HepG2 (cell line): ENCODE measurements at regions not wholly inside any gene's neighbourhood (a gene's known extent, or its start where the extent isn't known, plus 50 kb on each side); places are given as distances from the start of the nearest gene placed in this dataset.

Experiments used
- ATAC-seq: fragments of 200-7000 bp; cut with Tn5 transposase; 3 replicates; pipeline ENCODE4 v1.9.1; 2020; ENCODE audit warnings: mild to moderate bottlenecking, moderate library complexity
- BruUV-seq: library from RNA; stranded (reverse); fragments of 400-500 nt; replicated peaks from 2 replicates; lab custom pipeline; 2021; lab: Mats Ljungman, UMichigan
- CTCF ChIA-PET: fragments of 300-600 bp; formaldehyde crosslinking; extraction: SDS; loops from one replicate; lab custom pipeline; 2021; ENCODE audit warnings: low total read pairs, inconsistent platforms, low intra/inter-chr PET ratio; lab: Yijun Ruan, JAX
- POLR2A ChIA-PET: fragments of 350-600 bp; sonication (Branson Sonifier 250); formaldehyde crosslinking; loops from one replicate; lab custom pipeline; 2020; ENCODE audit warnings: antibody characterized with exemption, inconsistent platforms; lab: Yijun Ruan, JAX
- DNase-seq: peaks from one replicate; pipeline ENCODE4 v3.0.0-alpha.2; 2015; ENCODE audit warnings: low spot score
- FAIRE-seq: peaks from 3 replicates; lab custom pipeline; 2011; peaks lifted over from hg19 to GRCh38; lab: Jason Lieb, UNC
- H2AFZ ChIP-seq: one replicate; pipeline ENCODE4 v1.6.1; 2011; ENCODE audit warnings: low read length, inconsistent platforms
- H3K27ac ChIP-seq: fragments of 300-600 bp; 3 replicates; pipeline ENCODE4 v1.8.0; 2011; ENCODE audit warnings: mixed run types, mild to moderate bottlenecking, mixed read lengths, low read length, inconsistent platforms; ENCODE audit not compliant: insufficient read depth; ENCODE audit errors: extremely low read length
- H3K27me3 ChIP-seq, 2 experiments: fragments of 200-600 bp in 1 of 2; 2 replicates in 1 of 2; 3 replicates in 1 of 2; pipeline versions ENCODE4 v1.6.0 to v1.8.0; 2011; ENCODE audit warnings: low read length in 2 of 2, mild to moderate bottlenecking in 2 of 2, moderate library complexity in 2 of 2, inconsistent platforms in 1 of 2; ENCODE audit not compliant: insufficient read depth in 2 of 2, control insufficient read depth in 1 of 2
- H3K36me3 ChIP-seq, 2 experiments: fragments of 200-600 bp in 1 of 2; replicated peaks in 1 of 2; 2 replicates in 1 of 2; 3 replicates in 1 of 2; pipeline versions ENCODE4 v1.5.1 to v1.8.0; 2011; ENCODE audit warnings: low read length in 2 of 2, inconsistent platforms in 1 of 2; ENCODE audit not compliant: insufficient read depth in 2 of 2, control insufficient read depth in 1 of 2
- H3K4me1 ChIP-seq: 2 replicates; pipeline ENCODE4 v1.5.1; 2012; ENCODE audit warnings: low read length, inconsistent platforms; ENCODE audit not compliant: insufficient read depth
- H3K4me2 ChIP-seq: 2 replicates; pipeline ENCODE4 v1.6.0; 2011; ENCODE audit warnings: low read depth, low read length, inconsistent platforms
- H3K4me3 ChIP-seq, 3 experiments: fragments of 200-600 bp in 1 of 3; sonication (generic), shearing (Covaris generic) in 1 of 3; replicated peaks in 1 of 3; 2 replicates each; pipeline ENCODE4 v1.5.1; 2011 to 2016; ENCODE audit warnings: low read length in 3 of 3, inconsistent platforms in 2 of 3, low read depth in 2 of 3, mild to moderate bottlenecking in 2 of 3, control low read depth in 1 of 3, mixed read lengths in 1 of 3; ENCODE audit not compliant: insufficient read depth in 1 of 3
- H3K79me2 ChIP-seq: one replicate; pipeline ENCODE4 v1.6.1; 2011; ENCODE audit warnings: low read length, inconsistent platforms; ENCODE audit not compliant: insufficient read depth
- H3K9ac ChIP-seq: 2 replicates; pipeline ENCODE4 v1.6.0; 2011; ENCODE audit warnings: mild to moderate bottlenecking, low read depth, low read length, inconsistent platforms; ENCODE audit not compliant: insufficient read depth
- H3K9me3 ChIP-seq: 2 replicates; pipeline ENCODE4 v1.5.1; 2012; ENCODE audit warnings: mild to moderate bottlenecking, low read length
- H4K20me1 ChIP-seq: 2 replicates; pipeline ENCODE4 v1.6.0; 2011; ENCODE audit warnings: inconsistent platforms, mild to moderate bottlenecking, low read length, moderate library complexity; ENCODE audit not compliant: insufficient read depth
- BHLHE40 ChIP-seq: IDR thresholded peaks from 2 replicates; pipeline ENCODE4 v1.6.1; 2011; ENCODE audit warnings: low read length, improper control_type of control experiment
- ETV6 ChIP-seq: sonication (generic); formaldehyde crosslinking; conservative IDR thresholded peaks from 2 replicates; pipeline ENCODE4 v1.4.0; 2020; ENCODE audit warnings: missing genetic modification reagents
- JUND ChIP-seq: sonication (generic); formaldehyde crosslinking; IDR thresholded peaks from 2 replicates; pipeline ENCODE4 v1.8.0; 2022; ENCODE audit warnings: mild to moderate bottlenecking, missing genetic modification reagents
- KLF12 ChIP-seq: sonication (generic); formaldehyde crosslinking; IDR thresholded peaks from 2 replicates; pipeline ENCODE4 v1.4.0; 2020; ENCODE audit warnings: missing genetic modification reagents, borderline replicate concordance
- MZF1 ChIP-seq: sonication (generic); formaldehyde crosslinking; IDR thresholded peaks from 2 replicates; pipeline ENCODE4 v1.8.1; 2023; ENCODE audit warnings: mild to moderate bottlenecking, missing genetic modification reagents, borderline replicate concordance
- NCOA5 ChIP-seq: sonication (generic); formaldehyde crosslinking; IDR thresholded peaks from 2 replicates; pipeline ENCODE4 v1.4.0; 2020; ENCODE audit warnings: missing genetic modification reagents
- SMAD1 ChIP-seq: sonication (generic); formaldehyde crosslinking; IDR thresholded peaks from 2 replicates; pipeline ENCODE4 v1.4.0; 2020; ENCODE audit warnings: missing genetic modification reagents, low read depth, mild to moderate bottlenecking, borderline replicate concordance
- SOX6 ChIP-seq, 2 experiments: fragments of 450-650 bp in 1 of 2; sonication (generic) in 1 of 2; formaldehyde crosslinking in 1 of 2; IDR thresholded peaks; 2 replicates each; pipeline versions ENCODE4 v1.4.0 to v1.6.1; 2017 to 2020; ENCODE audit warnings: antibody characterized with exemption in 1 of 2, mild to moderate bottlenecking in 1 of 2, missing genetic modification reagents in 1 of 2
- THAP11 ChIP-seq: IDR thresholded peaks from 2 replicates; pipeline ENCODE4 v1.6.1; 2016; ENCODE audit warnings: missing biosample characterization, missing genetic modification reagents
- ZNF335 ChIP-seq: sonication (generic); formaldehyde crosslinking; IDR thresholded peaks from 2 replicates; pipeline ENCODE4 v1.4.0; 2020; ENCODE audit warnings: missing genetic modification reagents
- ZNF615 ChIP-seq: sonication (generic); formaldehyde crosslinking; IDR thresholded peaks from 2 replicates; pipeline ENCODE4 v1.5.0; 2020; ENCODE audit warnings: mild to moderate bottlenecking, missing genetic modification reagents, borderline replicate concordance
- ZNF670 ChIP-seq: sonication (generic); formaldehyde crosslinking; IDR thresholded peaks from 2 replicates; pipeline ENCODE4 v1.8.0; 2022; ENCODE audit warnings: mild to moderate bottlenecking, missing genetic modification reagents, borderline replicate concordance
- ZNF7 ChIP-seq: IDR thresholded peaks from 2 replicates; pipeline ENCODE4 v1.6.1; 2016; ENCODE audit warnings: missing biosample characterization, missing genetic modification reagents
- ZNF841 ChIP-seq: sonication (generic); formaldehyde crosslinking; IDR thresholded peaks from 2 replicates; pipeline ENCODE4 v1.8.1; 2023; ENCODE audit warnings: missing genetic modification reagents, borderline replicate concordance
- WGBS: methylation state at CpG from one replicate; pipeline ENCODE4 v1.1.6; 2017; ENCODE audit warnings: low lambda C conversion rate; 5-methylcytosine and 5-hydroxymethylcytosine counted together
- in situ Hi-C: cut with HindIII; loops from 2 replicates; pipeline ENCODE4 v1.10.0; 2017; ENCODE audit warnings: low pct_unique_long_range_greater_than_20kb; ENCODE audit not compliant: extremely low pct_ligation_motif_present
- intact Hi-C: fragments of 100-400 bp; cut with micrococcal nuclease; formaldehyde crosslinking; loops from one replicate; pipeline ENCODE4 v1.10.0; 2022; ENCODE audit not compliant: unreplicated experiment
- TF ChIP-seq, protein P1 (sequence below): sonication (generic); formaldehyde crosslinking; IDR thresholded peaks from 2 replicates; pipeline ENCODE4 v1.4.0; 2020; ENCODE audit warnings: mild to moderate bottlenecking, low read depth, missing genetic modification reagents
- TF ChIP-seq, protein P2 (sequence below): sonication (generic); formaldehyde crosslinking; IDR thresholded peaks from 2 replicates; pipeline ENCODE4 v1.8.0; 2022; ENCODE audit warnings: mild to moderate bottlenecking, missing genetic modification reagents
- TF ChIP-seq, protein P3 (sequence below): IDR thresholded peaks from 2 replicates; pipeline ENCODE4 v1.6.1; 2018; ENCODE audit warnings: missing genetic modification reagents, mild to moderate bottlenecking, missing compliant biosample characterization

DNA sequence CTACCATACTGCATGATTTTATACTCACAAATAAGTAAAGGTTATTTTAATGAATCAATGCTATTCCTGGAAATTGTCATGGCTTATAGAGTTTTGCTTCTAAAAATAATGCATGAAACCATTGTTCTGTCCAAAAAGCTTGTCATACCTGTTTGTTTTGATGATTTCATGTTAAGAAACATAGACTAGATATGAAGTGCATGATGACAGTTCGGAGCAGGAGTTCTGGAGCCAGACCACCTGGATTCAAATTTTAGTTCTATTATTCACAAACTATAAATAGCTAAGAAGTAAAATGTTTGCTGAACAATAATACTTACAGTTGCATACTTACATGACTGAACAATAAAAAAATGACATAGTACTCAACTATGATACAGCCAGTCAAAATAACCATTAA, 107.0 kb upstream of the AKR1E2 start:
- Histone ChIP-seq H3K4me1 (no peaks in the 10 kb centered on the region), H3K9me3 (0 out of 2 replicates have a peak, but pooled peaks cover 3% of the 10 kb centered on the region), H2AFZ (no peak overlapping the region), H3K4me2 (no peak overlapping the region), H3K79me2 (no peaks in the 10 kb centered on the region), H3K4me3 (no peak overlapping the region), H3K36me3 (no peaks in the 10 kb centered on the region), H3K9ac (no peak overlapping the region), H3K27me3 (peaks cover 1 to 4% of the 10 kb centered on the region in 2 experiments; a peak in 1 of 5 replicates), H3K27ac (no peak overlapping the region), H4K20me1 (no peaks in the 10 kb centered on the region)
- POLR2A ChIA-PET: no interaction called here
- CTCF ChIA-PET: no interaction called here
- no TSS peak for BruUV-seq
- WGBS: 3% methylated on average over 1 of the region's 1 CpG
- TF ChIP-seq BHLHE40: no peak
- no peak for TF ChIP-seq ZNF335
- no peak for TF ChIP-seq MZF1 (CRISPR knock-in tag)
- no peak for TF ChIP-seq ZNF841
- TF ChIP-seq ZNF615 (CRISPR knock-in tag): no peak
- no peak for TF ChIP-seq SMAD1 (CRISPR knock-in tag)
- no peak for TF ChIP-seq ZNF7
- TF ChIP-seq, protein P1, sequence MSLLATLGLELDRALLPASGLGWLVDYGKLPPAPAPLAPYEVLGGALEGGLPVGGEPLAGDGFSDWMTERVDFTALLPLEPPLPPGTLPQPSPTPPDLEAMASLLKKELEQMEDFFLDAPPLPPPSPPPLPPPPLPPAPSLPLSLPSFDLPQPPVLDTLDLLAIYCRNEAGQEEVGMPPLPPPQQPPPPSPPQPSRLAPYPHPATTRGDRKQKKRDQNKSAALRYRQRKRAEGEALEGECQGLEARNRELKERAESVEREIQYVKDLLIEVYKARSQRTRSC: no peak
- TF ChIP-seq, protein P2, sequence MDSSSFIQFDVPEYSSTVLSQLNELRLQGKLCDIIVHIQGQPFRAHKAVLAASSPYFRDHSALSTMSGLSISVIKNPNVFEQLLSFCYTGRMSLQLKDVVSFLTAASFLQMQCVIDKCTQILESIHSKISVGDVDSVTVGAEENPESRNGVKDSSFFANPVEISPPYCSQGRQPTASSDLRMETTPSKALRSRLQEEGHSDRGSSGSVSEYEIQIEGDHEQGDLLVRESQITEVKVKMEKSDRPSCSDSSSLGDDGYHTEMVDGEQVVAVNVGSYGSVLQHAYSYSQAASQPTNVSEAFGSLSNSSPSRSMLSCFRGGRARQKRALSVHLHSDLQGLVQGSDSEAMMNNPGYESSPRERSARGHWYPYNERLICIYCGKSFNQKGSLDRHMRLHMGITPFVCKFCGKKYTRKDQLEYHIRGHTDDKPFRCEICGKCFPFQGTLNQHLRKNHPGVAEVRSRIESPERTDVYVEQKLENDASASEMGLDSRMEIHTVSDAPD (CRISPR knock-in tag): no peak
- no peak for TF ChIP-seq THAP11 (CRISPR knock-in tag)
- TF ChIP-seq, protein P3, sequence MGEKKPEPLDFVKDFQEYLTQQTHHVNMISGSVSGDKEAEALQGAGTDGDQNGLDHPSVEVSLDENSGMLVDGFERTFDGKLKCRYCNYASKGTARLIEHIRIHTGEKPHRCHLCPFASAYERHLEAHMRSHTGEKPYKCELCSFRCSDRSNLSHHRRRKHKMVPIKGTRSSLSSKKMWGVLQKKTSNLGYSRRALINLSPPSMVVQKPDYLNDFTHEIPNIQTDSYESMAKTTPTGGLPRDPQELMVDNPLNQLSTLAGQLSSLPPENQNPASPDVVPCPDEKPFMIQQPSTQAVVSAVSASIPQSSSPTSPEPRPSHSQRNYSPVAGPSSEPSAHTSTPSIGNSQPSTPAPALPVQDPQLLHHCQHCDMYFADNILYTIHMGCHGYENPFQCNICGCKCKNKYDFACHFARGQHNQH (CRISPR knock-in tag): no peak
- no peak for TF ChIP-seq SOX6 (IDR thresholded peaks at IDR 0.05)
- TF ChIP-seq SOX6 (CRISPR knock-in tag; IDR thresholded peaks at IDR 0.05): no peak
- no peak for TF ChIP-seq ZNF670
- TF ChIP-seq JUND: no peak
- no peak for TF ChIP-seq NCOA5 (CRISPR knock-in tag)
- TF ChIP-seq KLF12 (CRISPR knock-in tag): no peak
- TF ChIP-seq ETV6 (CRISPR knock-in tag): no peak
- in situ Hi-C loops (no loop called here), intact Hi-C loops (no loop called here)
- DNase-seq (no peak), ATAC-seq (no peak), FAIRE-seq (no peak)
